K562 (cell line): ENCODE measurements at regions not wholly inside any gene's neighbourhood (a gene's known extent, or its start where the extent isn't known, plus 50 kb on each side); places are given as distances from the start of the nearest gene placed in this dataset.

Experiments used
- EZH2 ChIP-seq: IDR thresholded peaks from 2 replicates; pipeline ENCODE4 v1.6.1; 2012; ENCODE audit warnings: low read depth, mild to moderate bottlenecking, inconsistent platforms, low read length, borderline replicate concordance
- GATA2 ChIP-seq: sonication (generic); formaldehyde crosslinking; IDR thresholded peaks from 2 replicates; pipeline ENCODE4 v1.4.0; 2020; ENCODE audit warnings: mild to moderate bottlenecking, missing genetic modification reagents
- IRF2 ChIP-seq: sonication (generic); formaldehyde crosslinking; IDR thresholded peaks from 2 replicates; pipeline ENCODE4 v1.8.1; 2022; ENCODE audit warnings: mild to moderate bottlenecking, missing genetic modification reagents
- POLR2A ChIP-seq: fragments of 450-650 bp; conservative IDR thresholded peaks from 2 replicates; pipeline ENCODE4 v1.6.1; 2016
- SP2 ChIP-seq: IDR thresholded peaks from 2 replicates; pipeline ENCODE4 v1.6.1; 2011; ENCODE audit warnings: mild to moderate bottlenecking, low read depth, low read length, moderate library complexity; ENCODE audit not compliant: poor library complexity, severe bottlenecking; ENCODE audit errors: extremely low read depth
- TF ChIP-seq, protein P1 (sequence below): fragments of 250-450 bp; sonication (Bioruptor Pico); IDR thresholded peaks from 2 replicates; pipeline ENCODE4 v1.9.0; 2021; ENCODE audit warnings: mild to moderate bottlenecking
- TF ChIP-seq, protein P2 (sequence below): fragments of 450-650 bp; IDR thresholded peaks from 2 replicates; pipeline ENCODE4 v1.6.1; 2018; ENCODE audit not compliant: partially characterized antibody
- TF ChIP-seq, protein P3 (sequence below), 2 experiments: fragments of 450-650 bp; formaldehyde crosslinking in 1 of 2; IDR thresholded peaks; 2 replicates each; pipeline versions ENCODE4 v1.4.0 to v1.6.1; 2014 to 2020; ENCODE audit warnings: mild to moderate bottlenecking in 2 of 2, borderline replicate concordance in 1 of 2, low read depth in 1 of 2

DNA sequence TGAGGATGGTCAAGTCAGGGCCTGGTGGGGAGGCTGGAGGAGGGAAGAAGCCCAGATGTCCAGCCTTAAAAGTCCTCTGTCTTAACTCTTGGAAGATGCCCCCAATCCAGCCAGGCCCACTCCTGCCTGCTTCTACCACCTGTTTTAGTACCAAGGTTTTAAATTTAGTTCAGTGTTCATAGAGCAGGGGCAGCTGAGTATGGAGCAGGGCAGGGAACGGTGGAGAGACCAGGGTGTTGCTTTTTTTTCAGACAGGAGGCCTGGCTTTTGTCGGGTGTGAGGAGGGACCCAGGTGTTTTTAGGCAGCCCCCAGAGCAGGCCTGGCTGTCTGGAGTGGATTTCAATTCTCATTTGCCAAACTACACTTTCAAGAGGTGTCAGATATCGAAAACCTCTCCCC is 278.8 kb downstream of the CDC5L start:
- TF ChIP-seq, protein P1, sequence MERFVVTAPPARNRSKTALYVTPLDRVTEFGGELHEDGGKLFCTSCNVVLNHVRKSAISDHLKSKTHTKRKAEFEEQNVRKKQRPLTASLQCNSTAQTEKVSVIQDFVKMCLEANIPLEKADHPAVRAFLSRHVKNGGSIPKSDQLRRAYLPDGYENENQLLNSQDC (CRISPR knock-in tag): no peak
- no peak for TF ChIP-seq IRF2 (CRISPR knock-in tag)
- no peak for TF ChIP-seq EZH2
- TF ChIP-seq, protein P2, sequence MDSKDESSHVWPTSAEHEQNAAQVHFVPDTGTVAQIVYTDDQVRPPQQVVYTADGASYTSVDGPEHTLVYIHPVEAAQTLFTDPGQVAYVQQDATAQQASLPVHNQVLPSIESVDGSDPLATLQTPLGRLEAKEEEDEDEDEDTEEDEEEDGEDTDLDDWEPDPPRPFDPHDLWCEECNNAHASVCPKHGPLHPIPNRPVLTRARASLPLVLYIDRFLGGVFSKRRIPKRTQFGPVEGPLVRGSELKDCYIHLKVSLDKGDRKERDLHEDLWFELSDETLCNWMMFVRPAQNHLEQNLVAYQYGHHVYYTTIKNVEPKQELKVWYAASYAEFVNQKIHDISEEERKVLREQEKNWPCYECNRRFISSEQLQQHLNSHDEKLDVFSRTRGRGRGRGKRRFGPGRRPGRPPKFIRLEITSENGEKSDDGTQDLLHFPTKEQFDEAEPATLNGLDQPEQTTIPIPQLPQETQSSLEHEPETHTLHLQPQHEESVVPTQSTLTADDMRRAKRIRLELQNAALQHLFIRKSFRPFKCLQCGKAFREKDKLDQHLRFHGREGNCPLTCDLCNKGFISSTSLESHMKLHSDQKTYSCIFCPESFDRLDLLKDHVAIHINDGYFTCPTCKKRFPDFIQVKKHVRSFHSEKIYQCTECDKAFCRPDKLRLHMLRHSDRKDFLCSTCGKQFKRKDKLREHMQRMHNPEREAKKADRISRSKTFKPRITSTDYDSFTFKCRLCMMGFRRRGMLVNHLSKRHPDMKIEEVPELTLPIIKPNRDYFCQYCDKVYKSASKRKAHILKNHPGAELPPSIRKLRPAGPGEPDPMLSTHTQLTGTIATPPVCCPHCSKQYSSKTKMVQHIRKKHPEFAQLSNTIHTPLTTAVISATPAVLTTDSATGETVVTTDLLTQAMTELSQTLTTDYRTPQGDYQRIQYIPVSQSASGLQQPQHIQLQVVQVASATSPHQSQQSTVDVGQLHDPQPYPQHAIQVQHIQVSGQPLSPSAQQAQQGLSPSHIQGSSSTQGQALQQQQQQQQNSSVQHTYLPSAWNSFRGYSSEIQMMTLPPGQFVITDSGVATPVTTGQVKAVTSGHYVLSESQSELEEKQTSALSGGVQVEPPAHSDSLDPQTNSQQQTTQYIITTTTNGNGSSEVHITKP: no peak
- no peak for TF ChIP-seq GATA2
- no peak for TF ChIP-seq SP2
- TF ChIP-seq, protein P3, sequence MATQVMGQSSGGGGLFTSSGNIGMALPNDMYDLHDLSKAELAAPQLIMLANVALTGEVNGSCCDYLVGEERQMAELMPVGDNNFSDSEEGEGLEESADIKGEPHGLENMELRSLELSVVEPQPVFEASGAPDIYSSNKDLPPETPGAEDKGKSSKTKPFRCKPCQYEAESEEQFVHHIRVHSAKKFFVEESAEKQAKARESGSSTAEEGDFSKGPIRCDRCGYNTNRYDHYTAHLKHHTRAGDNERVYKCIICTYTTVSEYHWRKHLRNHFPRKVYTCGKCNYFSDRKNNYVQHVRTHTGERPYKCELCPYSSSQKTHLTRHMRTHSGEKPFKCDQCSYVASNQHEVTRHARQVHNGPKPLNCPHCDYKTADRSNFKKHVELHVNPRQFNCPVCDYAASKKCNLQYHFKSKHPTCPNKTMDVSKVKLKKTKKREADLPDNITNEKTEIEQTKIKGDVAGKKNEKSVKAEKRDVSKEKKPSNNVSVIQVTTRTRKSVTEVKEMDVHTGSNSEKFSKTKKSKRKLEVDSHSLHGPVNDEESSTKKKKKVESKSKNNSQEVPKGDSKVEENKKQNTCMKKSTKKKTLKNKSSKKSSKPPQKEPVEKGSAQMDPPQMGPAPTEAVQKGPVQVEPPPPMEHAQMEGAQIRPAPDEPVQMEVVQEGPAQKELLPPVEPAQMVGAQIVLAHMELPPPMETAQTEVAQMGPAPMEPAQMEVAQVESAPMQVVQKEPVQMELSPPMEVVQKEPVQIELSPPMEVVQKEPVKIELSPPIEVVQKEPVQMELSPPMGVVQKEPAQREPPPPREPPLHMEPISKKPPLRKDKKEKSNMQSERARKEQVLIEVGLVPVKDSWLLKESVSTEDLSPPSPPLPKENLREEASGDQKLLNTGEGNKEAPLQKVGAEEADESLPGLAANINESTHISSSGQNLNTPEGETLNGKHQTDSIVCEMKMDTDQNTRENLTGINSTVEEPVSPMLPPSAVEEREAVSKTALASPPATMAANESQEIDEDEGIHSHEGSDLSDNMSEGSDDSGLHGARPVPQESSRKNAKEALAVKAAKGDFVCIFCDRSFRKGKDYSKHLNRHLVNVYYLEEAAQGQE (IDR thresholded peaks at IDR 0.05; ENCODE audit: borderline replicate concordance): no peak
- TF ChIP-seq, protein P3 (CRISPR knock-in tag; IDR thresholded peaks at IDR 0.05; ENCODE audit: low read depth): no peak
- TF ChIP-seq POLR2A: no peak
